Stimulated activated CD4-positive, alpha-beta T cell treated with anti-CD3 and anti-CD28 coated beads, Interleukin-4, amount 100 ng/mL, for 24 hours (primary cell): ENCODE measurements at regions not wholly inside any gene's neighbourhood (a gene's known extent, or its start where the extent isn't known, plus 50 kb on each side); places are given as distances from the start of the nearest gene placed in this dataset.

Experiments used
- DNase-seq: peaks from one replicate; pipeline ENCODE4 v3.0.0-alpha.2; 2020

- no peak for DNase-seq
Measured at GRCh38 chr9:8262625-8263622, 463.3 kb upstream of the DMAC1 start.

GRCh38 chr9:8261737-8262136 is 462.2 kb upstream of the DMAC1 start:
- no peak for DNase-seq

GRCh38 chr9:8259028-8259427 is 459.4 kb upstream of the DMAC1 start:
- no peak for DNase-seq

GRCh38 chr9:8256880-8257279 is 457.3 kb upstream of the DMAC1 start:
- DNase-seq, result no peak

GRCh38 chr9:8255850-8256249 is 456.3 kb upstream of the DMAC1 start:
- DNase-seq, result no peak

- DNase-seq, result no peak
Measured at GRCh38 chr9:8254541-8254940, 455.0 kb upstream of the DMAC1 start.

- DNase-seq, result no peak
Measured at GRCh38 chr9:8252445-8252844, 452.9 kb upstream of the DMAC1 start.

GRCh38 chr9:8251566-8251965 is 452.0 kb upstream of the DMAC1 start:
- no peak for DNase-seq

GRCh38 chr9:8244505-8245092 is 445.0 kb upstream of the DMAC1 start:
- no peak for DNase-seq

GRCh38 chr9:8241201-8241600 is 441.6 kb upstream of the DMAC1 start:
- DNase-seq, result no peak

GRCh38 chr9:8237096-8237495 is 437.5 kb upstream of the DMAC1 start:
- DNase-seq, result no peak

GRCh38 chr9:8235489-8235888 is 435.9 kb upstream of the DMAC1 start:
- DNase-seq, result no peak

GRCh38 chr9:8234316-8234715 is 434.7 kb upstream of the DMAC1 start:
- DNase-seq, result no peak

- no peak for DNase-seq
Measured at GRCh38 chr9:8232726-8233125, 433.1 kb upstream of the DMAC1 start.

- DNase-seq, result no peak
Measured at GRCh38 chr9:8229226-8229625, 429.6 kb upstream of the DMAC1 start.

- DNase-seq, result no peak
Measured at GRCh38 chr9:8224381-8224801, 424.8 kb upstream of the DMAC1 start.

GRCh38 chr9:8223861-8224260 is 424.3 kb upstream of the DMAC1 start:
- DNase-seq, result no peak

GRCh38 chr9:8221462-8221861 is 421.9 kb upstream of the DMAC1 start:
- no peak for DNase-seq

- DNase-seq, result no peak
Measured at GRCh38 chr9:8208465-8208864, 408.9 kb upstream of the DMAC1 start.

GRCh38 chr9:8207596-8207995 is 408.0 kb upstream of the DMAC1 start:
- DNase-seq, result no peak

- no peak for DNase-seq
Measured at GRCh38 chr9:8206720-8207119, 407.1 kb upstream of the DMAC1 start.

GRCh38 chr9:8205576-8205975 is 406.0 kb upstream of the DMAC1 start:
- no peak for DNase-seq

GRCh38 chr9:8189881-8190280 is 390.3 kb upstream of the DMAC1 start:
- no peak for DNase-seq

GRCh38 chr9:8188723-8189407 is 389.3 kb upstream of the DMAC1 start:
- peak; percentile 22 for DNase-seq
